K562 (cell line): ENCODE measurements at regions not wholly inside any gene's neighbourhood (a gene's known extent, or its start where the extent isn't known, plus 50 kb on each side); places are given as distances from the start of the nearest gene placed in this dataset.

Experiments used
- ATAC-seq: fragments of 200-7000 bp; cut with Tn5 transposase; 3 replicates; pipeline ENCODE4 v1.9.1; 2020; ENCODE audit warnings: moderate library complexity
- BruUV-seq: library from RNA; stranded (reverse); fragments of 400-500 nt; replicated peaks from 2 replicates; lab custom pipeline; 2021; lab: Mats Ljungman, UMichigan
- CTCF ChIA-PET: fragments of 300-600 bp; formaldehyde crosslinking; extraction: SDS; loops from one replicate; lab custom pipeline; 2021; ENCODE audit warnings: low intra/inter-chr PET ratio; lab: Yijun Ruan, JAX
- POLR2A ChIA-PET: fragments of 300-600, 350-650 bp; sonication (Branson Sonifier 250); formaldehyde crosslinking; extraction: SDS; loops from one replicate; lab custom pipeline; 2021; ENCODE audit warnings: antibody characterized with exemption, inconsistent platforms; lab: Yijun Ruan, JAX
- DNase-seq, 4 experiments: peaks; one replicate each; pipeline versions ENCODE4 v3.0.0 to v3.0.0-alpha.2; 2011 to 2018; ENCODE audit warnings: low spot score in 3 of 4, mixed read lengths in 3 of 4; ENCODE audit errors: extremely low read depth in 1 of 4
- FAIRE-seq: peaks from 2 replicates; lab custom pipeline; 2011; peaks lifted over from hg19 to GRCh38; lab: Jason Lieb, UNC
- H2AFZ ChIP-seq: 2 replicates; pipeline ENCODE4 v1.6.0; 2011; ENCODE audit warnings: low read depth, low read length, control low read depth, inconsistent platforms
- H3K27ac ChIP-seq: fragments of 200-600 bp; 3 replicates; pipeline ENCODE4 v1.8.0; 2011; ENCODE audit warnings: low read depth, mild to moderate bottlenecking, control low read depth, inconsistent platforms, low read length, moderate library complexity, mixed read lengths; ENCODE audit errors: extremely low read depth
- H3K27me3 ChIP-seq, 2 experiments: fragments of 300-600 bp in 1 of 2; 2 replicates in 1 of 2; 3 replicates in 1 of 2; pipeline versions ENCODE4 v1.6.0 to v1.8.0; 2011; ENCODE audit warnings: inconsistent platforms in 2 of 2, low read length in 2 of 2, mild to moderate bottlenecking in 1 of 2, mixed read lengths in 1 of 2, moderate library complexity in 1 of 2; ENCODE audit not compliant: control insufficient read depth in 2 of 2, insufficient read depth in 2 of 2
- H3K36me3 ChIP-seq: fragments of 300-600 bp; 3 replicates; pipeline ENCODE4 v1.8.0; 2011; ENCODE audit warnings: mild to moderate bottlenecking, low read length, inconsistent platforms; ENCODE audit not compliant: control insufficient read depth, insufficient read depth
- H3K4me1 ChIP-seq, 2 experiments: fragments of 200-600 bp in 1 of 2; replicated peaks in 1 of 2; 2 replicates in 1 of 2; 3 replicates in 1 of 2; pipeline versions ENCODE4 v1.5.1 to v1.8.0; 2011; ENCODE audit warnings: inconsistent platforms in 2 of 2, low read length in 2 of 2, mild to moderate bottlenecking in 1 of 2, mixed read lengths in 1 of 2, moderate library complexity in 1 of 2; ENCODE audit not compliant: control insufficient read depth in 2 of 2, insufficient read depth in 2 of 2
- H3K4me2 ChIP-seq: 2 replicates; pipeline ENCODE4 v1.6.1; 2011; ENCODE audit warnings: low read length, control low read depth, inconsistent platforms, mixed read lengths; ENCODE audit not compliant: insufficient read depth
- H3K4me3 ChIP-seq: fragments of 200-600 bp; sonication (generic), shearing (Covaris generic); 2 replicates; pipeline ENCODE4 v1.5.1; 2016; ENCODE audit warnings: control low read depth, inconsistent platforms
- H3K79me2 ChIP-seq: fragments of 200-600 bp; 3 replicates; pipeline ENCODE4 v1.8.0; 2011; ENCODE audit warnings: low read length, inconsistent platforms; ENCODE audit not compliant: control insufficient read depth, insufficient read depth
- H3K9ac ChIP-seq, 2 experiments: 2 replicates each; pipeline versions ENCODE4 v1.6.0 to v1.6.1; 2011; ENCODE audit warnings: low read depth in 2 of 2, low read length in 2 of 2, control low read depth in 1 of 2, inconsistent platforms in 1 of 2, mild to moderate bottlenecking in 1 of 2, mixed read lengths in 1 of 2; ENCODE audit not compliant: insufficient read depth in 1 of 2
- H3K9me1 ChIP-seq: one replicate; pipeline ENCODE4 v1.6.0; 2011; ENCODE audit warnings: inconsistent platforms, mild to moderate bottlenecking, low read length, moderate library complexity; ENCODE audit not compliant: control insufficient read depth, insufficient read depth
- H3K9me3 ChIP-seq: replicated peaks from 2 replicates; pipeline ENCODE4 v1.5.1; 2011; ENCODE audit warnings: low read depth, low read length, inconsistent platforms; ENCODE audit not compliant: control insufficient read depth, insufficient read depth
- H4K20me1 ChIP-seq: replicated peaks from 2 replicates; pipeline ENCODE4 v1.6.1; 2011; ENCODE audit warnings: low read length, inconsistent platforms, mixed read lengths; ENCODE audit not compliant: control insufficient read depth, insufficient read depth
- CBX3 ChIP-seq, 2 experiments: IDR thresholded peaks; 1 replicate in 1 of 2; 2 replicates in 1 of 2; pipeline ENCODE4 v1.6.1; 2012; ENCODE audit warnings: inconsistent platforms in 2 of 2, low read length in 2 of 2, borderline replicate concordance in 1 of 2, control low read depth in 1 of 2
- FOXA3 ChIP-seq, 2 experiments: fragments of 450-650 bp in 1 of 2; sonication (generic) in 1 of 2; formaldehyde crosslinking; IDR thresholded peaks in 1 of 2; conservative IDR thresholded peaks in 1 of 2; 2 replicates each; pipeline versions ENCODE4 v1.4.0 to v1.8.0; 2020 to 2022; ENCODE audit warnings: mild to moderate bottlenecking in 2 of 2, missing genetic modification reagents in 1 of 2
- HNRNPK ChIP-seq: fragments of 200-400 bp; formaldehyde crosslinking; IDR thresholded peaks from one replicate; pipeline ENCODE4 v1.6.1; 2018; ENCODE audit warnings: mild to moderate bottlenecking, low read depth, low read length; ENCODE audit not compliant: poor library complexity, severe bottlenecking
- KLF13 ChIP-seq: fragments of 450-650 bp; IDR thresholded peaks from 2 replicates; pipeline ENCODE4 v1.6.1; 2016; ENCODE audit warnings: missing genetic modification characterization, low read depth, mild to moderate bottlenecking, missing compliant biosample characterization, moderate library complexity, borderline replicate concordance
- L3MBTL2 ChIP-seq: fragments of 450-650 bp; IDR thresholded peaks from 2 replicates; pipeline ENCODE4 v1.6.1; 2016; ENCODE audit warnings: mild to moderate bottlenecking, moderate library complexity
- MAFK ChIP-seq: IDR thresholded peaks from 2 replicates; pipeline ENCODE4 v1.6.1; 2011; ENCODE audit warnings: low read length, improper control_type of control experiment
- MEF2A ChIP-seq: IDR thresholded peaks from 2 replicates; pipeline ENCODE4 v1.6.1; 2011; ENCODE audit warnings: low read depth, mild to moderate bottlenecking, low read length, moderate library complexity; ENCODE audit not compliant: control insufficient read depth
- MEF2D ChIP-seq: conservative IDR thresholded peaks from 2 replicates; pipeline ENCODE4 v1.6.1; 2016; ENCODE audit warnings: low read depth, missing genetic modification characterization, missing compliant biosample characterization
- MYBL2 ChIP-seq, 2 experiments: fragments of 450-650 bp in 1 of 2; sonication (generic) in 1 of 2; formaldehyde crosslinking in 1 of 2; IDR thresholded peaks; 2 replicates each; pipeline versions ENCODE4 v1.6.1 to v1.8.1; 2017 to 2022; ENCODE audit warnings: borderline replicate concordance in 1 of 2, inconsistent platforms in 1 of 2, low read depth in 1 of 2, mild to moderate bottlenecking in 1 of 2, missing genetic modification reagents in 1 of 2, moderate library complexity in 1 of 2
- NFIC ChIP-seq: fragments of 450-650 bp; IDR thresholded peaks from 2 replicates; pipeline ENCODE4 v1.6.1; 2017; ENCODE audit warnings: mild to moderate bottlenecking, inconsistent platforms
- NR2C2 ChIP-seq, 2 experiments: fragments of 200-800 bp in 1 of 2; sonication (Bioruptor generic) in 1 of 2; sonication (generic) in 1 of 2; formaldehyde crosslinking in 1 of 2; IDR thresholded peaks; 2 replicates each; pipeline versions ENCODE4 v1.6.1 to v1.8.0; 2016 to 2022; ENCODE audit warnings: mild to moderate bottlenecking in 1 of 2, missing compliant biosample characterization in 1 of 2, missing genetic modification characterization in 1 of 2, missing genetic modification reagents in 1 of 2
- NRF1 ChIP-seq, 2 experiments: fragments of 450-650 bp; IDR thresholded peaks in 1 of 2; conservative IDR thresholded peaks in 1 of 2; 2 replicates each; pipeline ENCODE4 v1.6.1; 2014; ENCODE audit warnings: mild to moderate bottlenecking in 2 of 2
- PTTG1 ChIP-seq: fragments of 450-650 bp; IDR thresholded peaks from 2 replicates; pipeline ENCODE4 v1.6.1; 2016; ENCODE audit warnings: low read depth, mild to moderate bottlenecking, missing genetic modification characterization, missing compliant biosample characterization
- RAD21 ChIP-seq, 2 experiments: fragments of 250-450 bp in 1 of 2; fragments of 450-650 bp in 1 of 2; sonication (Bioruptor Pico) in 1 of 2; formaldehyde crosslinking in 1 of 2; IDR thresholded peaks in 1 of 2; conservative IDR thresholded peaks in 1 of 2; 2 replicates each; pipeline versions ENCODE4 v1.4.0 to v1.8.0; 2020 to 2022; ENCODE audit warnings: mild to moderate bottlenecking in 2 of 2, moderate library complexity in 1 of 2
- SMAD2 ChIP-seq: fragments of 150-350 bp; IDR thresholded peaks from 2 replicates; pipeline ENCODE4 v1.6.1; 2014; ENCODE audit warnings: low read depth, mild to moderate bottlenecking, low read length
- SMARCA4 ChIP-seq: fragments of 450-650 bp; IDR thresholded peaks from 2 replicates; pipeline ENCODE4 v1.6.1; 2016
- SMC3 ChIP-seq: conservative IDR thresholded peaks from 2 replicates; pipeline ENCODE4 v1.6.1; 2011; ENCODE audit warnings: low read depth, low read length, improper control_type of control experiment; ENCODE audit not compliant: insufficient read depth
- TRIM24 ChIP-seq, 2 experiments: fragments of 450-650 bp; IDR thresholded peaks; 2 replicates each; pipeline ENCODE4 v1.6.1; 2016
- ZNF316 ChIP-seq: fragments of 450-650 bp; IDR thresholded peaks from 2 replicates; pipeline ENCODE4 v1.6.1; 2016
- WGBS: fragments of 100-300 bp; shearing (Covaris generic); methylation state at CpG from one replicate; pipeline ENCODE4 v1.1.6; 2016; ENCODE audit warnings: low coverage, mixed read lengths; ENCODE audit not compliant: insufficient coverage; ENCODE audit errors: missing lambda C conversion rate; 5-methylcytosine and 5-hydroxymethylcytosine counted together
- in situ Hi-C: fragments of 300-500 bp; cut with MboI; formaldehyde crosslinking; loops from 4 replicates; pipeline ENCODE4 v1.15.0; 2018; ENCODE audit warnings: inconsistent platforms, mixed read lengths
- intact Hi-C: fragments of 100-400 bp; cut with micrococcal nuclease; formaldehyde crosslinking; loops from 2 replicates; pipeline ENCODE4 v1.14.2; 2022
- TF ChIP-seq, protein P1 (sequence below): sonication (generic); formaldehyde crosslinking; IDR thresholded peaks from 2 replicates; pipeline ENCODE4 v1.9.0; 2022; ENCODE audit warnings: mild to moderate bottlenecking, missing genetic modification reagents
- TF ChIP-seq, protein P2 (sequence below): fragments of 450-650 bp; IDR thresholded peaks from 2 replicates; pipeline ENCODE4 v1.6.1; 2016

DNA sequence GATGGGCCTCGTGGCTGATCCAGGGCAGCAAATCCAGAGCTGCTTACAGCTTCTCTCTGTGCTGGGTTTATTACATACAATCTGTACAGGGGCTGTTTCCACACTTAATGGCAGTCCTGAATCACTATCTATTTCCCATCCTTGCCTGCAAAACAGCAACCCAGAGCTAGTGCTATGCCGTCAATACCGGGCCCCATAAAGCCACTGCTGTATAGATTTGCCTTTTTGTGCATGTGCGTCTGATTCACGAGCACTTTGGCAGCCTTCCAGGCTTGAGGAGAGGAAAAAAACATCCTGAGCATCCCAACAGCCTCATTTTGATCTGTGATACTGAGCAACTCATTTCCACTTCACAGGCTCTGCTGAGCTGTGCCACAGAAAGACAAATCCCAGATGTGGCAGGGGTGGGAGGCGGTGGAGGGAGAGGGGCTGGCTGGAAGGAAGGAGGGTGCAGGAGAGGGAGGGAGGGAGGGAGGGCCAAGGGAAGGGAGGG is 65.2 kb upstream of the TARBP1 start:
- BruUV-seq = no TSS peak
- FAIRE-seq (peak; percentile 65), ATAC-seq (peak; percentile 61), DNase-seq (peak; percentile 45 to 92 (median 58))
- Histone ChIP-seq H3K9me3 (no peaks in the 10 kb centered on the region), H3K27ac (peak overlapping the region; percentile 72), H3K9me1 (no peaks in the 10 kb centered on the region), H3K4me1 (peaks cover 30 to 53% of the 10 kb centered on the region in 2 experiments), H3K27me3 (no peaks in the 10 kb centered on the region), H3K4me3 (no peak overlapping the region), H2AFZ (peak overlapping the region; percentile 56; the same call in 1 of the 2 replicates), H3K36me3 (no peaks in the 10 kb centered on the region), H4K20me1 (no peaks in the 10 kb centered on the region), H3K79me2 (no peaks in the 10 kb centered on the region), H3K4me2 (peak overlapping the region; percentile 72), H3K9ac (peak overlapping the region; percentile 32 to 55; a peak in 3 of 4 replicates)
- WGBS = 3% methylated on average over 6 of the region's 6 CpGs
- ChIA-PET CTCF (interaction anchor here (1.0 kb wide), 1 partner anchor 59 kb away, joined by 3 read pairs; no protein-coding TSS in a partner anchor), POLR2A (interaction anchor here (0.6 to 3.5 kb wide), 12 partner anchors 10 to 911 kb away, joined by 3 to 37 read pairs (median 4); partner anchors contain the start of gene TARBP1)
- in situ Hi-C loops (no loop called here), intact Hi-C loops (loop anchor here (2.0 kb wide), 1 partner anchor 45 kb away; no protein-coding TSS in a partner anchor)
- peak; percentile 41 for TF ChIP-seq MEF2D (tag)
- peak; percentile 63; the same call in 1 of the 2 replicates for TF ChIP-seq MEF2A
- 0 out of 4 replicates have a peak, but pooled peaks of 1 of the 2 experiments have one; percentile 17 for TF ChIP-seq TRIM24 (IDR thresholded peaks at IDR 0.05)
- peak; percentile 98 for TF ChIP-seq NFIC
- TF ChIP-seq PTTG1 (tag) = peak; percentile 35; the same call in 1 of the 2 replicates
- peak in 1 of 2 experiments; percentile 50; a peak in 2 of 4 replicates for TF ChIP-seq NRF1 (conservative IDR thresholded peaks at IDR 0.05 in 1 of 2, IDR thresholded peaks at IDR 0.05 in 1 of 2)
- no peak for TF ChIP-seq NR2C2 (CRISPR knock-in tag; IDR thresholded peaks at IDR 0.05)
- TF ChIP-seq NR2C2 (tag; IDR thresholded peaks at IDR 0.05) = peak; percentile 5; the same call in 1 of the 2 replicates
- TF ChIP-seq RAD21 (CRISPR knock-in tag; conservative IDR thresholded peaks at IDR 0.05 in 1 of 2, IDR thresholded peaks at IDR 0.05 in 1 of 2) = no peak
- peak in 1 of 2 experiments; percentile 9; a peak in 1 of 3 replicates for TF ChIP-seq CBX3 (IDR thresholded peaks at IDR 0.05; ENCODE audit: borderline replicate concordance in 1 of 2, low read length in 2 of 2)
- 0 out of 2 replicates have a peak, but pooled peaks have one; percentile 19 for TF ChIP-seq MAFK
- TF ChIP-seq, protein P1, sequence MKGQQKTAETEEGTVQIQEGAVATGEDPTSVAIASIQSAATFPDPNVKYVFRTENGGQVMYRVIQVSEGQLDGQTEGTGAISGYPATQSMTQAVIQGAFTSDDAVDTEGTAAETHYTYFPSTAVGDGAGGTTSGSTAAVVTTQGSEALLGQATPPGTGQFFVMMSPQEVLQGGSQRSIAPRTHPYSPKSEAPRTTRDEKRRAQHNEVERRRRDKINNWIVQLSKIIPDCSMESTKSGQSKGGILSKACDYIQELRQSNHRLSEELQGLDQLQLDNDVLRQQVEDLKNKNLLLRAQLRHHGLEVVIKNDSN = no peak
- no peak for TF ChIP-seq SMC3
- no peak for TF ChIP-seq FOXA3 (CRISPR knock-in tag; conservative IDR thresholded peaks at IDR 0.05 in 1 of 2, IDR thresholded peaks at IDR 0.05 in 1 of 2)
- TF ChIP-seq, protein P2, sequence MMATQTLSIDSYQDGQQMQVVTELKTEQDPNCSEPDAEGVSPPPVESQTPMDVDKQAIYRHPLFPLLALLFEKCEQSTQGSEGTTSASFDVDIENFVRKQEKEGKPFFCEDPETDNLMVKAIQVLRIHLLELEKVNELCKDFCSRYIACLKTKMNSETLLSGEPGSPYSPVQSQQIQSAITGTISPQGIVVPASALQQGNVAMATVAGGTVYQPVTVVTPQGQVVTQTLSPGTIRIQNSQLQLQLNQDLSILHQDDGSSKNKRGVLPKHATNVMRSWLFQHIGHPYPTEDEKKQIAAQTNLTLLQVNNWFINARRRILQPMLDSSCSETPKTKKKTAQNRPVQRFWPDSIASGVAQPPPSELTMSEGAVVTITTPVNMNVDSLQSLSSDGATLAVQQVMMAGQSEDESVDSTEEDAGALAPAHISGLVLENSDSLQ = no peak
- peak; percentile 98 for TF ChIP-seq L3MBTL2
- TF ChIP-seq SMAD2 = no peak
- TF ChIP-seq MYBL2 (IDR thresholded peaks at IDR 0.05; ENCODE audit: low read depth) = no peak
- TF ChIP-seq MYBL2 (CRISPR knock-in tag; IDR thresholded peaks at IDR 0.05; ENCODE audit: borderline replicate concordance) = no peak
- no peak for TF ChIP-seq HNRNPK
- TF ChIP-seq ZNF316 = no peak
- TF ChIP-seq SMARCA4 = 0 out of 2 replicates have a peak, but pooled peaks have one; percentile 35
- 0 out of 2 replicates have a peak, but pooled peaks have one; percentile 57 for TF ChIP-seq KLF13 (tag)
